ENCODE measurements at regions not wholly inside any gene's neighbourhood (a gene's known extent, or its start where the extent isn't known, plus 50 kb on each side); places are given as distances from the start of the nearest gene placed in this dataset.

DNA sequence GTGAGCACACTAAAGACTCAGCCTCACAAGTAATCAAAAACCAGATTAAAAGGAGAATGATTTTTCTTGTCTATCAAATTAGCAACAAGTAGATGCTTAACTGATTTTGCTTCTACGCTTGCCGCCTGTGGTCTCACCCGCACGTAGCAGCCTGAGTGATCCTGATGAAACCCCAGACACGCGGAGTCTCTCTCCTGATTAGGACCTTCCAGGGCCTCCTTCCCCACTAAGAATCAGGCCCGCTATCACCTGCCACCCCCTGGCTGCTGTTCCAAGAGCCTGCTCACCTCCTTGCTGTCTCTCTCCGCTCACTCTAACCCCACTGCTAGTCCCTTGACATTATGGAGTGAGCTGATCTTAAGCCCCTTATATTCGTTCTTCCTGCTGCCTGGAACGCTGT lies 325.9 kb upstream of the NRP1 start:
- TF ChIP-seq, protein P1, sequence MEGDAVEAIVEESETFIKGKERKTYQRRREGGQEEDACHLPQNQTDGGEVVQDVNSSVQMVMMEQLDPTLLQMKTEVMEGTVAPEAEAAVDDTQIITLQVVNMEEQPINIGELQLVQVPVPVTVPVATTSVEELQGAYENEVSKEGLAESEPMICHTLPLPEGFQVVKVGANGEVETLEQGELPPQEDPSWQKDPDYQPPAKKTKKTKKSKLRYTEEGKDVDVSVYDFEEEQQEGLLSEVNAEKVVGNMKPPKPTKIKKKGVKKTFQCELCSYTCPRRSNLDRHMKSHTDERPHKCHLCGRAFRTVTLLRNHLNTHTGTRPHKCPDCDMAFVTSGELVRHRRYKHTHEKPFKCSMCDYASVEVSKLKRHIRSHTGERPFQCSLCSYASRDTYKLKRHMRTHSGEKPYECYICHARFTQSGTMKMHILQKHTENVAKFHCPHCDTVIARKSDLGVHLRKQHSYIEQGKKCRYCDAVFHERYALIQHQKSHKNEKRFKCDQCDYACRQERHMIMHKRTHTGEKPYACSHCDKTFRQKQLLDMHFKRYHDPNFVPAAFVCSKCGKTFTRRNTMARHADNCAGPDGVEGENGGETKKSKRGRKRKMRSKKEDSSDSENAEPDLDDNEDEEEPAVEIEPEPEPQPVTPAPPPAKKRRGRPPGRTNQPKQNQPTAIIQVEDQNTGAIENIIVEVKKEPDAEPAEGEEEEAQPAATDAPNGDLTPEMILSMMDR (IDR thresholded peaks at IDR 0.05): no peak
- TF ChIP-seq EP300 (IDR thresholded peaks at IDR 0.05): no peak

Measured in stomach (tissue), 4 donors.